H54 (cell line): ENCODE measurements at regions not wholly inside any gene's neighbourhood (a gene's known extent, or its start where the extent isn't known, plus 50 kb on each side); places are given as distances from the start of the nearest gene placed in this dataset.
"Not testable (repeated sequence)": the region's sequence is repeated elsewhere in the genome, so short reads cannot be mapped to it uniquely, and the experiment has no call there.

Source experiments
- DNase-seq: peaks from one replicate; pipeline ENCODE4 v3.0.0; 2011; ENCODE audit warnings: low spot score, mixed read lengths; ENCODE audit not compliant: insufficient read length
- FAIRE-seq: peaks from 3 replicates; lab custom pipeline; 2011; peaks lifted over from hg19 to GRCh38; lab: Jason Lieb, UNC
- POLR2A ChIP-seq: IDR thresholded peaks from 2 replicates; pipeline ENCODE4 v1.6.1; 2011; ENCODE audit warnings: low read depth, mild to moderate bottlenecking, low read length

DNA sequence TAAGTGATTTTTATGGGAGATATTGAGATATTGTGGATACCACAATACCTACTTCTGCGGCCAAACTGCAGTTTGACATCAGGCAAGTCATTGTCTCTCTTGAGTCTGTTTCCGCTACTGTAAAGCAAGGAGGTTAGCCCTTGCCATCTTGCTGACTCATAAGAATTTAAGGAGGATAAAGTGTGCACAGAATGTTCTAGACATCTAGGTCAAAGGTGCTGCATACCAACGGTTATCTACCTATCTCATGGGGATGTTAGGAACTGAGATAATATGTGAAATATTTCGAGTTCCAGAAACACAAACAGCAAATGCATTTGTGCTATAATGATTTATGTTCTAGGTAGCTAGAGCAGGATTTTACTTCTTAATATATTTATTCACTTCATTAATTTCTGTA is 211.5 kb upstream of the NR3C2 start:
- no peak for FAIRE-seq
- DNase-seq: no peak
- TF ChIP-seq POLR2A: no peak

DNA sequence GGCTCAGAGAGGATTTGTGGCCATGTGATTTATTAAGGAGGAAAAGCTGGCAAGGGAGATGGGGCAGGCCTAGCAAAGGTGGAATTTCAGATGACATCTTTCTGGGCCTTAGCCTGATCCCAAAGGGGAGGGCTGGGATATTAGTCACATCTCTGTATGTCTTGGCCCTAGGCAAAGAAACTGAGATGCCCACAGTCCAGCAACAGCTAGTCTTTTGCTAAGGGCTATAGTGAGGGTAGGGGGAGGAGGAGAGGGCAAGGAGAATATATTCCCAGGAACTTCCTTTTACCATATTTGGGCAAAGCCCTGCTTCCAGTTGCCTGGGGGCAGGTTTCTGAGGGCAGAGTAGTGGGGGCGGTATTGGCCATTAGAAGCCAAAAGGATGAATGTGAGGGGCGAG is 209.8 kb upstream of the NR3C2 start:
- FAIRE-seq (no peak), DNase-seq (peak; percentile 4)
- TF ChIP-seq POLR2A: no peak

DNA sequence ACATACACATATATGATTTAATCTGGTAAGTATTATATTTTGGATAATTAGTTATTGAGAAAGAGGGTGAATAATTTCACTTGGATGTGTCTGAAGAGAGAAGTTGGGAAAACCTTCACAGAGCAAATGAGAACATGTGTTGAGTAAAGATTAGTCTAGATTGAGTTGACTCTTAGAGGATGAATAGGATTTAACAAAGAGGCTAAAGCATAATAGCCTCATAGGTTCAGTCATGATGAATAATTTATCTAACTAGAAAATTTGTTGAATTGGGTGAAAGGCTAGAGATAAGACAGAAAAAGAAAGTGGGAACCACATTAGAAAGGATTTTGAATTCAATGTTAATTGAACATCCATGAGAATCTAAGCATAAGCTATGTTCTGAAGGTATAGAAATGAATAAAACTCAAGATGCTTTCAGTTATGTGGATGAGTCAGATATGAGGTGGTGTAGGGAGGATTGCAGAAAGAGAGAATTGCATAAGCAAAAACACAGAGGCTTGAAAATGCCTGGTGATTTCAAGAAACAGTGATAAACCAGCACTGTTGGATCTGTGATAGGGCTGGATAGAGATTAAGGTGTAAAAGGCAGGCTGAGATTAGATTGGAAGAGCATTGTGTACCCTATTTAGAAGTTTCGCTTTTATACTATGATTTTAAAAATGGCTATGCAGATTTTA is 207.6 kb upstream of the NR3C2 start:
- DNase-seq (peak; percentile 1), FAIRE-seq (no peak)
- TF ChIP-seq POLR2A: no peak

DNA sequence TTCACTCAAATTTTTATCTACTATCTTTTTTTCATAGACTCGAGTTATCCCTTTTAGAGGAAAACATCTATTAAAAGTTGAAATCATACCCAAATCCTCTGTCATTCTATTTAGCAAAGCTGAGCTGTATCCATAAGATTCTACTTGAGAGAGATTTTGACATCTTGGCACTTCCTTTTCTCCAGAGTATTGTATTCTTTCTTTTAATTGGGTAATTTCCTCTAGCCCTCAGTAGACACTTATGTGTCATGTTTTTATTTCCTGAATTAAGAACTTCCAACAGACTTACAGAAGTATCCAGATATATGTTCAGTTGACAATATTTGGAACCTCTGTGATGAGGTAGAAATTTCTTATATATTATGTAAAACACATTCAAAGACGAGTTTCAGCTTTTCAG is 201.6 kb upstream of the NR3C2 start:
- DNase-seq (no peak), FAIRE-seq (no peak)
- TF ChIP-seq POLR2A: no peak

DNA sequence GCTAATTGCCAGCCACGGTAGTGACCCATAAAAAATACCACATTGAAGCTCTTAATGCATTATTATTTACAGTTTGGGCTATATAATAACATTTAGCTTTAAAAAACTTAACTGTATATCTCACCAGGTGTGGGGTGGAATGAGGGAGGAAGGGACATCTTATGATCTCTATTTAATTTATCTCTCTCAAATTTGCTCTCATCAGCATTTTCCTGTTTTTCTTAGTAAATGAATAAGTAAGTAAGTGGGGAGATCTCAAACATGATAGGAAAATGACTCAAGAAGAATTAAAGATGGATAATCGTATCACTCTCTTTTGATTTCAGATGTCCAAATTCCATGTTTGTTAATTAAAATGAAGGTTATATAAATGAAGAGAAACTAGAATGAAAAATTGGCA is 200.7 kb upstream of the NR3C2 start:
- DNase-seq: no peak
- TF ChIP-seq POLR2A: no peak
- FAIRE-seq: no peak

- not testable (repeated sequence) for FAIRE-seq
These were observed 195.9 kb upstream of the NR3C2 start for GRCh38 chr4:148638079-148638478.

DNA sequence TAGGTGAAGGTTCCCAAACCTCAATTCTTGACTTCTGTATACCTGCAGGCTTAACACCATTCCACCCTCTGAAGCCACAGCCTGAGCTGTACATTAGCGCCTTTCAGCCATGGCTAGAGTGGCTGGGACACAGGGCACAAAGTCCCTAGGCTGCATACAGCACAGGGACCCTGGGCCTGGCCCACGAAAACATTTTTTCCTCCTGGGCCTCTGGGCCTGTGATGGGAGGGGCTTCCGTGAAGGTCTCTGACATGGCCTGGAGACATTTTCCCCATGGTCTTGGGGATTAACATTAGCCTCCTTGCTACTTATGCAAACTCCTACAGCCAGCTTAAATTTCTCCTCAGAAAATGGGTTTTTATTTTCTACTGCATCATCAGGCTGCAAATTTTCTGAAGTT is 195.2 kb upstream of the NR3C2 start:
- not testable (repeated sequence) for DNase-seq, FAIRE-seq

More at GRCh38 chr4:148638079-148638478, 195.9 kb upstream of the NR3C2 start:
- not testable (repeated sequence) for DNase-seq

GRCh38 chr4:148634476-148634875 is 192.3 kb upstream of the NR3C2 start:
- no peak for FAIRE-seq
- TF ChIP-seq POLR2A: no peak
- peak; percentile 7 for DNase-seq

DNA sequence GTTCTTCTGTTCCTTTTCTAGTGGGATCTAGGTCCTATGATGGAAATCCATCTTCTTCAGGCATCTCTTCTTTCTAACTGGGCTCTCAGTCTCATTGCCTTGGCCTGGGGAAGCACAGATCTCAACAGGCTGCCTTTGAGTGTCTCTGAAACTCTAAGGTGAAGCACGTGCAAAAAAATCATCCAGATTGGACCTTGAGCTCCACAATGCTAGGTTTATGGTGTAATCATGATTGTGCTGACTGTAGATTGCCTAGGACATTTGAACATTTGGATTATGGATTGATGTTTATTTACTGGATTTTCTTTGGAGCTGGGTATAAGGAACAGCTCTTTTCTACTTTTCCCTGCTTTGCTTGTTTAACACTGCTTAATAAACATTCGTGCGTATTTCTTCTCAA is 191.5 kb upstream of the NR3C2 start:
- DNase-seq (no peak), FAIRE-seq (no peak)
- no peak for TF ChIP-seq POLR2A

DNA sequence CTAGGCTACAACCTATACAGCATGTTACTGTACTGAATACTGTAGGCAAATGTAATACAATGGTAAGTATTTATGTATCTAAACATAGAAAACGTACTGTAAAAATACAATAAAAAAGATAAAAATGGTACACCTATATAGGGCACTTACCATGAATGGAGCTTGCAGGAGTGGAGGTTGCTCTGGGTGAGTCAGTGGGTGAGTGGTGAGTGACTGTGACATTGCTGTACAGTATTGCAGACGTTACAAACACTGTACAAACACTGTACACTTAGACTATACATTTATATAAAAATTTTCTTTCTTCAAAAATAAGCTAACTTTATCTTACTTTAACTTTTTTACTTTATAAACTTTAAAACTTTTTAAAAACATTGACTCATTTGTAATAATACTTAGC is 190.3 kb upstream of the NR3C2 start:
- DNase-seq: no peak
- no peak for TF ChIP-seq POLR2A
- FAIRE-seq: no peak

GRCh38 chr4:148630051-148630450 is 187.8 kb upstream of the NR3C2 start:
- no peak for TF ChIP-seq POLR2A
- FAIRE-seq: no peak
- DNase-seq: no peak

- FAIRE-seq (no peak), DNase-seq (no peak)
- no peak for TF ChIP-seq POLR2A
These were observed 176.6 kb upstream of the NR3C2 start for GRCh38 chr4:148618856-148619255.

DNA sequence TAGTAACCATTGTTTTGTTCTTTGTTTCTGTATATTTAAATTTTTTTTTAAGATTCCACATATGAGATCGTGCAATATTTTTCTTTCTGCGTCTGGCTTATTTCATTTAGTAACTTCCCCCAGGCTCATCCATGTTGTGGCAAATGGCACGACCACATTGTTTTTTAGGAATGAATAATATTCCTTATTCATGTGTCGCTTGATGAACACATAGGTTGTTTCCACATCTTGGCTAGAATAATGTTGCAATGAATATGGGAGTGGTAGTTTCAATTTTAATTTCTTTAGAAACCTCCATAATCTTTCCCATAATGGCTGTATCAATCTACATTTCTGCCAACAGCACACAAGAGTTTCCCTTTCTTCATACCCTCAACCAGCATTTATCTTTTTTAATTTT is 166.8 kb upstream of the NR3C2 start:
- no peak for TF ChIP-seq POLR2A
- FAIRE-seq (no peak), DNase-seq (no peak)

GRCh38 chr4:148598418-148599207 is 156.4 kb upstream of the NR3C2 start:
- not testable (repeated sequence) for DNase-seq, FAIRE-seq

- TF ChIP-seq POLR2A: no peak
- FAIRE-seq (no peak), DNase-seq (no peak)
These were observed 147.0 kb upstream of the NR3C2 start for GRCh38 chr4:148589182-148589581.
